ENCODE measurements at regions not wholly inside any gene's neighbourhood (a gene's known extent, or its start where the extent isn't known, plus 50 kb on each side); places are given as distances from the start of the nearest gene placed in this dataset.

DNA sequence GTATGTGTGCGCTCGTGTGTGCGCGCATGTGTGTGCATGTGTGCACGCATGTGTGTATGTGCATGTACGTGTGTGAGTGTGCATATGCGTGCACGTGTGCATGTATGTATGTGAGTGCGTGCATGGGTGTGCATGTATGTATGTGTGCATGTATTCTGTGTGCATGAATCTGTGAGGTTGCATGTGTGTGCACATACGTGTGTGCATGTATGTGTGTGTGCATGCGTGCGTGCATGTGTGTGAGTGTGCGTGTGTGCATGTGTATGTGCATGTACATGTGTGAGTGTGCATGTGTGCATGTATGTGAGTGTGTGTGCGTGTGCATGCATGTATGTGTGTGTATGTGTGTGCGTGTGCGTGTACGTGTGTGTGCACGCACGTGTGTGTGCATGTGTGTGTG lies 241.5 kb downstream of the SHOX start:
- TF ChIP-seq, protein P1, sequence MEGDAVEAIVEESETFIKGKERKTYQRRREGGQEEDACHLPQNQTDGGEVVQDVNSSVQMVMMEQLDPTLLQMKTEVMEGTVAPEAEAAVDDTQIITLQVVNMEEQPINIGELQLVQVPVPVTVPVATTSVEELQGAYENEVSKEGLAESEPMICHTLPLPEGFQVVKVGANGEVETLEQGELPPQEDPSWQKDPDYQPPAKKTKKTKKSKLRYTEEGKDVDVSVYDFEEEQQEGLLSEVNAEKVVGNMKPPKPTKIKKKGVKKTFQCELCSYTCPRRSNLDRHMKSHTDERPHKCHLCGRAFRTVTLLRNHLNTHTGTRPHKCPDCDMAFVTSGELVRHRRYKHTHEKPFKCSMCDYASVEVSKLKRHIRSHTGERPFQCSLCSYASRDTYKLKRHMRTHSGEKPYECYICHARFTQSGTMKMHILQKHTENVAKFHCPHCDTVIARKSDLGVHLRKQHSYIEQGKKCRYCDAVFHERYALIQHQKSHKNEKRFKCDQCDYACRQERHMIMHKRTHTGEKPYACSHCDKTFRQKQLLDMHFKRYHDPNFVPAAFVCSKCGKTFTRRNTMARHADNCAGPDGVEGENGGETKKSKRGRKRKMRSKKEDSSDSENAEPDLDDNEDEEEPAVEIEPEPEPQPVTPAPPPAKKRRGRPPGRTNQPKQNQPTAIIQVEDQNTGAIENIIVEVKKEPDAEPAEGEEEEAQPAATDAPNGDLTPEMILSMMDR (IDR thresholded peaks at IDR 0.05; ENCODE audit: unreplicated experiment): no peak
- Mint-ChIP-seq H3K27me3 (ENCODE audit: low read depth) (peaks cover 16% of the 10 kb centered on the region), H3K36me3 (no peaks in the 10 kb centered on the region), H3K4me1 (no peaks in the 10 kb centered on the region), H3K27ac (no peak overlapping the region), H3K9me3 (peaks cover 9% of the 10 kb centered on the region), H3K4me3 (no peak overlapping the region)
- DNase-seq (ENCODE audit: low spot score in 2 of 2, unreplicated experiment in 2 of 2): no peak

DNA sequence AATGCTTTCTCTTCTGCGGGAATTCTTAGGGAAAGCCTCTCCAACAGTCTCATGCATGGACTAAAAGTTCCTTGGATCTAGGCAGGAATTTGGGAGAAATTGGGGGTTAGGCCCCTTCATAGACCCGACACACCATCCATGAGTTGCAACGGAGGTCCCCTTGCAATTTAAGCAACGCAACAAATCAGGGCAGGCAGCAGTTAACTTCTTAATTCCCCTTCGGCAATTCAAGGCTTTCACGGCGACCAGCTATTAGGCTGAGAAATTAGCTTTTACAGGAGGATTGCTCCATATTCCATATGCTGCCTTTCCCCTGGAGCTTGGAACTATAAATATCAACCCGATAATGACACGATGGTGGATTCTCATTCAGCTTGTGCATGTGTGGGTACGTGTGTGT lies 241.0 kb downstream of the SHOX start:
- Mint-ChIP-seq H3K36me3 (no peaks in the 10 kb centered on the region), H3K9me3 (peaks cover 9% of the 10 kb centered on the region), H3K27ac (no peak overlapping the region), H3K4me1 (no peaks in the 10 kb centered on the region), H3K4me3 (no peak overlapping the region), H3K27me3 (ENCODE audit: low read depth) (peaks cover 16% of the 10 kb centered on the region)
- TF ChIP-seq, protein P1 (IDR thresholded peaks at IDR 0.05; ENCODE audit: unreplicated experiment): no peak
- DNase-seq (ENCODE audit: low spot score in 2 of 2, unreplicated experiment in 2 of 2): no peak

DNA sequence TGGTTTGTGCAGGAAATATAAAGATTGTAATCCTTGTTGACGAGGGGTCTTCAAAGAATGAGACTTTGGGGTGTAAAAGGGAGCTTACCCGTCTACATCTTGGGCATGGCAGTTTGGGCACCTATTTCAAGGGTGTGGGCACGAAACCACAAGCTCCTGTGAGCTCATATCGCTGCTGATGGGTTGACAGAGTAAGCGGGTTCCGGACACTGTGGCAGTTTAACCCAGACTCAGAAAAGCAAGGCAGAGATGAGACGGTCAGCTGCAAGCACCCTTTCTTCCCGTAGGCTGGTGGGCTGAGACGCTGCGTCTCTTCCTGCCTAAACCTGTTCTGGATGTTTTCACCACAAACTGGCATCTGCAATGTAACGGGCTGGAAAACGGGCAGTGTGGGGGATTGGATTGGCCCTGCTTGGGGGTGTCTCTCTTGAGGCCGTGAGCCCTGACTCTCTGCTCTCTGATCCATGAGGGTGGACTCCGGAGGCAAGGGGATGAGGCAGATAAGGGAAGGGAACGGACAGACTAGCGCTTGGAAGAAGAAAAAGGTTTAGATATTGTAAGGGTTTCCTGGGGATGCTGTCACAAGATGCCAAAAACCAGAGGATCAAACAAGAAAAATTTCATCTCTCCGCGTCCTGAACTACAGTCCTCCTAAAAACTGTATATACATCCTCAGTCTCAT lies 237.5 kb downstream of the SHOX start:
- TF ChIP-seq, protein P1 (IDR thresholded peaks at IDR 0.05; ENCODE audit: unreplicated experiment): no peak
- no peak for DNase-seq (ENCODE audit: low spot score in 2 of 2, unreplicated experiment in 2 of 2)
- Mint-ChIP-seq H3K4me3 (no peak overlapping the region), H3K9me3 (peaks cover 9% of the 10 kb centered on the region), H3K36me3 (no peaks in the 10 kb centered on the region), H3K27me3 (ENCODE audit: low read depth) (peaks cover 16% of the 10 kb centered on the region), H3K4me1 (no peaks in the 10 kb centered on the region), H3K27ac (no peak overlapping the region)

DNA sequence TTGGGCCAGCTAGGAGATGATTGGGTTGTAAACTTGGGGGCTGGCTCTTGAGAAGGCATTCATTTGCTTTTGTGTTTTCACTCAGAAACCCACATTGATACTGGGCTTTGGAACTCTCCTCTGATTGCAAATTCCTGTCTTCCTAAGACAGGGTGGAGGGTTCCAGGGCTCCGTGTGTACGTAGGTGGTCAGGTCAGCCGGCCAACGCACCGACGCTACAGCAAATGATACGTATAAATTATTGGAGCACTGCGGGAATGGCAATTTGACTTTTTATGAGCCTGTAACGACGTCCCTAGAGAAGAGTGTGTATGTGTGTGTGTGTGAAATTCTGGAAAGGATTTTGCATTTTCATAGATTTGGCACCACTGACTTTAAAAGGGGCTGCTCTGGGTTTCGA lies 236.9 kb downstream of the SHOX start:
- no peaks in the 10 kb centered on the region for H3K4me1 Mint-ChIP-seq
- H3K4me3 Mint-ChIP-seq: no peak overlapping the region
- peaks cover 16% of the 10 kb centered on the region for H3K27me3 Mint-ChIP-seq (ENCODE audit: low read depth)

DNA sequence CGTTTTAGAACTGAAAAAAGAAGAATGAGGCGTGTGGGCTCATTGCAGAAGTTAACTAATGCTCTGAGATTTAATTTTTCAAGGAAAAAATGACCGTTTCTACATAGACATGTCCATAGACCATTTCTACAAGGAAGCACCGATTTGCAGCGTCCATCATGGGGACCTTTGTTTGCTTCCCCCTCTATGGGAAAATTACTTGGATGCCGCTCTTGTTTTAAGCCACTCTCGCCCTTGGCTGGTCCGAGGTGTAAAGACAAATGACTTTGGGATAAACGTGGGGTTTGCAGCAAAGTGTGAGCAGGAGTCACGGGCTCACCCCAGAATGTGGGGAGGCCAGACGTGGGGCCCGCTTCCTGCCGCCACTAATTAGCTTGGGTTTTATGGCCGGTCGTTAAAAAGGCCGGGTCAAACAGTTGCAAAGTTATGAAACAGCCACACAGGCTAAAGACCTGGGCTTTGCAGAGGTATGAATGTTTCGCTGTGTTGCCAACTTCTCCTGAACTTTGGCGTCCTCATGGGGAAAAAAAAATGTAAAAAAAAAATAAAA lies 235.9 kb downstream of the SHOX start:
- Mint-ChIP-seq H3K27me3 (ENCODE audit: low read depth) (peaks cover 16% of the 10 kb centered on the region), H3K27ac (no peak overlapping the region), H3K4me1 (no peaks in the 10 kb centered on the region), H3K4me3 (no peak overlapping the region), H3K9me3 (peaks cover 3% of the 10 kb centered on the region), H3K36me3 (no peaks in the 10 kb centered on the region)
- TF ChIP-seq, protein P1 (IDR thresholded peaks at IDR 0.05; ENCODE audit: unreplicated experiment): no peak
- DNase-seq (ENCODE audit: low spot score in 2 of 2, unreplicated experiment in 2 of 2): no peak

More for the DNA sequence above, 236.9 kb downstream of the SHOX start:
- H3K9me3 Mint-ChIP-seq: peaks cover 9% of the 10 kb centered on the region
- no peak overlapping the region for H3K27ac Mint-ChIP-seq
- DNase-seq (ENCODE audit: low spot score in 2 of 2, unreplicated experiment in 2 of 2): no peak
- TF ChIP-seq, protein P1 (IDR thresholded peaks at IDR 0.05; ENCODE audit: unreplicated experiment): no peak
- no peaks in the 10 kb centered on the region for H3K36me3 Mint-ChIP-seq
